Epithelial cell of proximal tubule (primary cell): ENCODE measurements at regions not wholly inside any gene's neighbourhood (a gene's known extent, or its start where the extent isn't known, plus 50 kb on each side); places are given as distances from the start of the nearest gene placed in this dataset.
"Not testable (repeated sequence)": the region's sequence is repeated elsewhere in the genome, so short reads cannot be mapped to it uniquely, and the experiment has no call there.

Experiments
- DNase-seq: peaks from one replicate; pipeline ENCODE4 v3.0.0-alpha.2; 2011; ENCODE audit warnings: low read depth
- H3K4me3 ChIP-seq: 2 replicates; pipeline ENCODE4 v1.5.1; 2011; ENCODE audit warnings: low read depth, mild to moderate bottlenecking, low read length
- CTCF ChIP-seq: conservative IDR thresholded peaks from 2 replicates; pipeline ENCODE4 v1.5.1; 2012; ENCODE audit warnings: low read depth, mild to moderate bottlenecking, low read length

GRCh38 chr6:63014290-63014689, 197.0 kb upstream of the FKBP1C start:
- DNase-seq = no peak
- no peak for TF ChIP-seq CTCF
- no peak overlapping the region for H3K4me3 ChIP-seq

- H3K4me3 ChIP-seq = no peak overlapping the region
- no peak for DNase-seq
- TF ChIP-seq CTCF = no peak
These were observed 188.6 kb upstream of the FKBP1C start for GRCh38 chr6:63022631-63023030.

DNA sequence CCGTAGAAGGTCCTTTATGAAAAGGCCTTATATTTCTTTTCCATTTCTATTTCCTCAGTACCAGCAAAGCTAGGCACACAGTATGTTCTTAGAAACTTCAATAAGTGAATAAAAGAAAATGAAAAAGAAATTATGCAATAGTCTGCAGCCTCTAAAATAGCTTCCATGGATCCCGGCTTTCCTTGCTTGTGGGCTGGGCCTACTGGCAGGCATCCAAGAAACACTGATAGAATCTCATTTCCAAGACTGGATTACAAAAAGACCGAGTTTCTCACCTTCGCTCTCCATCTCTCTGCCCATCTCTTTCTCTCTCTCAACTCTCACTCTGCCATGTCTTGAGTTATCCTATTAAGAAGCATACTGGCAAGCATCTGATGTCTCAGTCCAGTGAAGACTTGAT, 187.5 kb upstream of the FKBP1C start:
- no peak for TF ChIP-seq CTCF
- DNase-seq = no peak
- H3K4me3 ChIP-seq = no peak overlapping the region

- TF ChIP-seq CTCF = no peak
- no peak for DNase-seq
- no peak overlapping the region for H3K4me3 ChIP-seq
These were observed 162.1 kb upstream of the FKBP1C start for GRCh38 chr6:63049216-63049615.

DNA sequence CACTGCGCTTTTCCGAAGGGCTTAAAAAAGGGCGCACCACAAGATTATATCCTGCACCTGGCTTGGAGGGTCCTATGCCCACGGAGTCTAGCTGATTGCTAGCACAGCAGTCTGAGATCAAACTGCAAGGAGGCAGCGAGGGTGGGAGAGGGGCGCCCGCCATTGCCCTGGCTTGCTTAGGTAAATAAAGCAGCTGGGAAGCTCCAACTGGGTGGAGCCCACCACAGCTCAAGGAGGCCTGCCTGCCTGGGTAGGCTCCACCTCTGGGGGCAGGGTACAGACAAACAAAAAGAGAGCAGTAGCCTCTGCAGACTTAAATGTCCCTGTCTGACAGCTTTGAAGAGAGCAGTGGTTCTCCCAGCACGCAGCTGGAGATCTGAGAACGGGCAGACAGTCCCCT, 158.1 kb upstream of the FKBP1C start:
- not testable (repeated sequence) for DNase-seq, H3K4me3 ChIP-seq

DNA sequence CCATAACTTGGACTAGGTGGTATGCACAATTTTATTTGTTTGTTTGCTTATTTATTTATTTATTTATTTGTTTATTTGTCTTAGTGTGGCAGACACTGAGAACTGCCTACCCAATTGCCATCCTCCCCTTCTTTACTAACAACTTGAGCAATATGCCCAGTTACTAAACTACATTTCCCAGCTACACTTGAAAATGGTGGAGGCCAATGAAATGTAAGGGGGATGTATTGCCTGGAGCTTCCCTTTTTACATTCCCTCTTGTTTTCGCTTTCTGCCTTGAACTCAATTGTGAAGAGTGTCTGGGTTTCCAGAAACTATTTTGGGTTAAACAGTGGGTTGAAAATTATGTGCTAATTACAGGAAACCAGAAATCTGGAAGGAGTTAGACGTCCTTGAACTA, 152.7 kb upstream of the FKBP1C start:
- no peak for TF ChIP-seq CTCF
- H3K4me3 ChIP-seq = no peak overlapping the region
- no peak for DNase-seq

- DNase-seq = no peak
- H3K4me3 ChIP-seq = no peak overlapping the region
- TF ChIP-seq CTCF = no peak
These were observed 147.5 kb upstream of the FKBP1C start for GRCh38 chr6:63063631-63064271.
